ENCODE measurements at regions not wholly inside any gene's neighbourhood (a gene's known extent, or its start where the extent isn't known, plus 50 kb on each side); places are given as distances from the start of the nearest gene placed in this dataset.

GRCh38 chr12:107586256-107586970 lies 99.2 kb upstream of the PWP1 start:
- Histone ChIP-seq H3K4me3 (ENCODE audit: low read length) (no peak overlapping the region), H3K27me3 (ENCODE audit: insufficient read depth, low read length) (peaks cover 13% of the 10 kb centered on the region), H3K27ac (ENCODE audit: low read length) (no peak overlapping the region), H3K4me1 (ENCODE audit: insufficient read depth, low read length) (peaks cover 18% of the 10 kb centered on the region; the same call in 1 of the 2 replicates), H3K9ac (ENCODE audit: low read depth, low read length) (no peak overlapping the region), H3K9me3 (ENCODE audit: insufficient read depth, low read depth, low read length) (peaks cover 3% of the 10 kb centered on the region; the same call in 1 of the 2 replicates), H3K36me3 (ENCODE audit: insufficient read depth, low read depth, low read length) (no peaks in the 10 kb centered on the region)

GRCh38 chr12:107590413-107590812 lies 95.2 kb upstream of the PWP1 start:
- H3K9me3 ChIP-seq (ENCODE audit: insufficient read depth, low read depth, low read length), result peaks cover 13% of the 10 kb centered on the region; the same call in 1 of the 2 replicates
- H3K36me3 ChIP-seq (ENCODE audit: insufficient read depth, low read depth, low read length), result no peaks in the 10 kb centered on the region
- no peak overlapping the region for H3K9ac ChIP-seq (ENCODE audit: low read depth, low read length)
- peaks cover 9% of the 10 kb centered on the region; the same call in 1 of the 2 replicates for H3K4me1 ChIP-seq (ENCODE audit: insufficient read depth, low read length)
- no peak overlapping the region for H3K4me3 ChIP-seq (ENCODE audit: low read length)
- H3K27ac ChIP-seq (ENCODE audit: low read length), result no peak overlapping the region
- H3K27me3 ChIP-seq (ENCODE audit: insufficient read depth, low read length), result no peaks in the 10 kb centered on the region

GRCh38 chr12:107590814-107591375 lies 94.7 kb upstream of the PWP1 start:
- H3K27ac ChIP-seq (ENCODE audit: low read length), result no peak overlapping the region
- H3K9me3 ChIP-seq (ENCODE audit: insufficient read depth, low read depth, low read length), result peaks cover 13% of the 10 kb centered on the region; the same call in 1 of the 2 replicates
- no peak overlapping the region for H3K9ac ChIP-seq (ENCODE audit: low read depth, low read length)
- H3K27me3 ChIP-seq (ENCODE audit: insufficient read depth, low read length), result no peaks in the 10 kb centered on the region
- peaks cover 6% of the 10 kb centered on the region; the same call in 1 of the 2 replicates for H3K4me1 ChIP-seq (ENCODE audit: insufficient read depth, low read length)
- H3K36me3 ChIP-seq (ENCODE audit: insufficient read depth, low read depth, low read length), result no peaks in the 10 kb centered on the region
- H3K4me3 ChIP-seq (ENCODE audit: low read length), result no peak overlapping the region

GRCh38 chr12:107593713-107594381 lies 91.8 kb upstream of the PWP1 start:
- Histone ChIP-seq H3K9ac (ENCODE audit: low read depth, low read length) (no peak overlapping the region), H3K27ac (ENCODE audit: low read length) (no peak overlapping the region), H3K4me3 (ENCODE audit: low read length) (no peak overlapping the region)

GRCh38 chr12:107594995-107595394 lies 90.6 kb upstream of the PWP1 start:
- Histone ChIP-seq H3K4me1 (ENCODE audit: insufficient read depth, low read length) (no peaks in the 10 kb centered on the region), H3K27me3 (ENCODE audit: insufficient read depth, low read length) (no peaks in the 10 kb centered on the region), H3K9me3 (ENCODE audit: insufficient read depth, low read depth, low read length) (peaks cover 9% of the 10 kb centered on the region; the same call in 1 of the 2 replicates), H3K4me3 (ENCODE audit: low read length) (no peak overlapping the region), H3K27ac (ENCODE audit: low read length) (no peak overlapping the region), H3K9ac (ENCODE audit: low read depth, low read length) (no peak overlapping the region), H3K36me3 (ENCODE audit: insufficient read depth, low read depth, low read length) (no peaks in the 10 kb centered on the region)

More at GRCh38 chr12:107593713-107594381, 91.8 kb upstream of the PWP1 start:
- Histone ChIP-seq H3K27me3 (ENCODE audit: insufficient read depth, low read length) (no peaks in the 10 kb centered on the region), H3K9me3 (ENCODE audit: insufficient read depth, low read depth, low read length) (peaks cover 9% of the 10 kb centered on the region; the same call in 1 of the 2 replicates), H3K4me1 (ENCODE audit: insufficient read depth, low read length) (no peaks in the 10 kb centered on the region), H3K36me3 (ENCODE audit: insufficient read depth, low read depth, low read length) (no peaks in the 10 kb centered on the region)

- no peak overlapping the region for H3K27ac ChIP-seq (ENCODE audit: low read length)
- H3K4me3 ChIP-seq (ENCODE audit: low read length), result no peak overlapping the region
- no peak overlapping the region for H3K9ac ChIP-seq (ENCODE audit: low read depth, low read length)
- H3K4me1 ChIP-seq (ENCODE audit: insufficient read depth, low read length), result no peaks in the 10 kb centered on the region
- H3K9me3 ChIP-seq (ENCODE audit: insufficient read depth, low read depth, low read length), result peaks cover 9% of the 10 kb centered on the region; the same call in 1 of the 2 replicates
- H3K36me3 ChIP-seq (ENCODE audit: insufficient read depth, low read depth, low read length), result no peaks in the 10 kb centered on the region
- no peaks in the 10 kb centered on the region for H3K27me3 ChIP-seq (ENCODE audit: insufficient read depth, low read length)
Measured at GRCh38 chr12:107597695-107598410, 87.7 kb upstream of the PWP1 start.

GRCh38 chr12:107598906-107599305 lies 86.7 kb upstream of the PWP1 start:
- H3K4me1 ChIP-seq (ENCODE audit: insufficient read depth, low read length), result no peaks in the 10 kb centered on the region
- no peak overlapping the region for H3K4me3 ChIP-seq (ENCODE audit: low read length)
- H3K9me3 ChIP-seq (ENCODE audit: insufficient read depth, low read depth, low read length), result 0 out of 2 replicates have a peak, but pooled peaks cover 3% of the 10 kb centered on the region
- no peak overlapping the region for H3K9ac ChIP-seq (ENCODE audit: low read depth, low read length)
- H3K27me3 ChIP-seq (ENCODE audit: insufficient read depth, low read length), result no peaks in the 10 kb centered on the region
- H3K36me3 ChIP-seq (ENCODE audit: insufficient read depth, low read depth, low read length), result no peaks in the 10 kb centered on the region
- H3K27ac ChIP-seq (ENCODE audit: low read length), result no peak overlapping the region

- no peak overlapping the region for H3K4me3 ChIP-seq (ENCODE audit: low read length)
- H3K27me3 ChIP-seq (ENCODE audit: insufficient read depth, low read length), result no peaks in the 10 kb centered on the region
- no peak overlapping the region for H3K27ac ChIP-seq (ENCODE audit: low read length)
- H3K9me3 ChIP-seq (ENCODE audit: insufficient read depth, low read depth, low read length), result no peaks in the 10 kb centered on the region
- no peaks in the 10 kb centered on the region for H3K4me1 ChIP-seq (ENCODE audit: insufficient read depth, low read length)
- H3K9ac ChIP-seq (ENCODE audit: low read depth, low read length), result no peak overlapping the region
- H3K36me3 ChIP-seq (ENCODE audit: insufficient read depth, low read depth, low read length), result no peaks in the 10 kb centered on the region
Measured at GRCh38 chr12:107600581-107601144, 84.9 kb upstream of the PWP1 start.

- H3K9ac ChIP-seq (ENCODE audit: low read depth, low read length), result no peak overlapping the region
- H3K27me3 ChIP-seq (ENCODE audit: insufficient read depth, low read length), result no peaks in the 10 kb centered on the region
- H3K9me3 ChIP-seq (ENCODE audit: insufficient read depth, low read depth, low read length), result no peaks in the 10 kb centered on the region
- H3K27ac ChIP-seq (ENCODE audit: low read length), result no peak overlapping the region
- no peaks in the 10 kb centered on the region for H3K36me3 ChIP-seq (ENCODE audit: insufficient read depth, low read depth, low read length)
- no peaks in the 10 kb centered on the region for H3K4me1 ChIP-seq (ENCODE audit: insufficient read depth, low read length)
- no peak overlapping the region for H3K4me3 ChIP-seq (ENCODE audit: low read length)
Measured at GRCh38 chr12:107602446-107602845, 83.2 kb upstream of the PWP1 start.

- Histone ChIP-seq H3K27ac (ENCODE audit: low read length) (no peak overlapping the region), H3K4me1 (ENCODE audit: insufficient read depth, low read length) (peaks cover 9% of the 10 kb centered on the region; the same call in 1 of the 2 replicates), H3K36me3 (ENCODE audit: insufficient read depth, low read depth, low read length) (no peaks in the 10 kb centered on the region), H3K27me3 (ENCODE audit: insufficient read depth, low read length) (peaks cover 10% of the 10 kb centered on the region), H3K9ac (ENCODE audit: low read depth, low read length) (no peak overlapping the region), H3K4me3 (ENCODE audit: low read length) (no peak overlapping the region), H3K9me3 (ENCODE audit: insufficient read depth, low read depth, low read length) (no peaks in the 10 kb centered on the region)
Measured at GRCh38 chr12:107605293-107605692, 80.3 kb upstream of the PWP1 start.
